Activated CD8-positive, alpha-beta memory T cell treated with anti-CD3 and anti-CD28 coated beads, Interleukin-2, amount 10 ng/mL, durations not matched to agents 7 days and 5 days (primary cell): ENCODE measurements at regions not wholly inside any gene's neighbourhood (a gene's known extent, or its start where the extent isn't known, plus 50 kb on each side); places are given as distances from the start of the nearest gene placed in this dataset.
"Not testable (repeated sequence)": the region's sequence is repeated elsewhere in the genome, so short reads cannot be mapped to it uniquely, and the experiment has no call there.

Experiments
- ATAC-seq: fragments of 150-1000 bp; cut with Tn5 transposase; one replicate; pipeline ENCODE4 v1.10.0; 2021; ENCODE audit warnings: moderate library complexity
- CTCF ChIA-PET: fragments of 350-600 bp; sonication (Branson Sonifier 250); formaldehyde crosslinking; loops from one replicate; lab custom pipeline; 2021; ENCODE audit warnings: antibody characterized with exemption; lab: Charles Lee
- DNase-seq: peaks from one replicate; pipeline ENCODE4 v3.0.0-alpha.2; 2020
- H3K27ac Mint-ChIP-seq: one replicate; pipeline ENCODE4 v1.8.0; 2021; ENCODE audit warnings: mild to moderate bottlenecking, mixed read lengths
- H3K27me3 Mint-ChIP-seq: one replicate; pipeline ENCODE4 v1.8.0; 2021; ENCODE audit warnings: mixed read lengths
- H3K36me3 Mint-ChIP-seq: one replicate; pipeline ENCODE4 v1.8.0; 2021; ENCODE audit warnings: mild to moderate bottlenecking, mixed read lengths
- H3K4me1 Mint-ChIP-seq: one replicate; pipeline ENCODE4 v1.8.0; 2021; ENCODE audit warnings: mixed read lengths
- H3K4me3 Mint-ChIP-seq: one replicate; pipeline ENCODE4 v1.8.0; 2021; ENCODE audit warnings: mild to moderate bottlenecking, moderate library complexity, mixed read lengths
- H3K9me3 Mint-ChIP-seq: one replicate; pipeline ENCODE4 v1.8.0; 2022; ENCODE audit warnings: low read depth, mixed read lengths

DNA sequence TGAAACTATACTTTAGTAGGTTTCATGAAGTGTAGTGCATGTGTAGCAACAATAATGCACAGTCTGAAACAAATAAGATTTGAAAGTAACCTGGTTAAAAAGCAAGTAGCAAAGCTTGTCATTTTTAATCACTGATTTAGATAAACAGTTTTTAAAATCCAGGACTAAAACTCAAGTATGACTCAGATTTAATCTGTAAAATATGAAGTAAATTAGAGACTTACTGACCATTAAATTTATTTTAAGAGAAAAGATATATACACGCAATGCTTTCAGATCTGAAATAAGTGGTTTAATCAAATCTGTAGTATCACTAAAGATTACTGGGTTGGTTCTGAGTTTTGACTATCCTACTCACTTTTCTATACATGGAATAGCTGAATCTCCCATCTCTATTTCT, 300.7 kb upstream of the RBMS3 start:
- CTCF ChIA-PET, result no interaction called here
- H3K9me3 Mint-ChIP-seq, result no peaks in the 10 kb centered on the region
- no peak for DNase-seq
- H3K27me3 Mint-ChIP-seq, result no peaks in the 10 kb centered on the region
- H3K4me1 Mint-ChIP-seq, result no peaks in the 10 kb centered on the region
- no peak for ATAC-seq
- H3K27ac Mint-ChIP-seq, result no peak overlapping the region
- no peak overlapping the region for H3K4me3 Mint-ChIP-seq
- H3K36me3 Mint-ChIP-seq, result no peaks in the 10 kb centered on the region

GRCh38 chr3:28980631-28981030, 300.2 kb upstream of the RBMS3 start:
- Mint-ChIP-seq H3K36me3 (no peaks in the 10 kb centered on the region), H3K4me1 (no peaks in the 10 kb centered on the region), H3K27ac (no peak overlapping the region), H3K4me3 (no peak overlapping the region), H3K27me3 (no peaks in the 10 kb centered on the region), H3K9me3 (no peaks in the 10 kb centered on the region)
- no peak for DNase-seq
- ATAC-seq, result no peak
- CTCF ChIA-PET, result no interaction called here

- no peak for ATAC-seq
- Mint-ChIP-seq H3K9me3 (no peaks in the 10 kb centered on the region), H3K4me3 (no peak overlapping the region), H3K27ac (no peak overlapping the region), H3K27me3 (no peaks in the 10 kb centered on the region), H3K4me1 (no peaks in the 10 kb centered on the region), H3K36me3 (no peaks in the 10 kb centered on the region)
- DNase-seq, result no peak
- CTCF ChIA-PET, result no interaction called here
Observed at GRCh38 chr3:28982906-28983305, 298.0 kb upstream of the RBMS3 start.

GRCh38 chr3:28986922-28987321, 293.9 kb upstream of the RBMS3 start:
- Mint-ChIP-seq H3K9me3 (no peaks in the 10 kb centered on the region), H3K4me3 (no peak overlapping the region), H3K4me1 (no peaks in the 10 kb centered on the region), H3K36me3 (no peaks in the 10 kb centered on the region), H3K27me3 (no peaks in the 10 kb centered on the region), H3K27ac (no peak overlapping the region)
- DNase-seq (no peak), ATAC-seq (no peak)
- CTCF ChIA-PET, result no interaction called here

DNA sequence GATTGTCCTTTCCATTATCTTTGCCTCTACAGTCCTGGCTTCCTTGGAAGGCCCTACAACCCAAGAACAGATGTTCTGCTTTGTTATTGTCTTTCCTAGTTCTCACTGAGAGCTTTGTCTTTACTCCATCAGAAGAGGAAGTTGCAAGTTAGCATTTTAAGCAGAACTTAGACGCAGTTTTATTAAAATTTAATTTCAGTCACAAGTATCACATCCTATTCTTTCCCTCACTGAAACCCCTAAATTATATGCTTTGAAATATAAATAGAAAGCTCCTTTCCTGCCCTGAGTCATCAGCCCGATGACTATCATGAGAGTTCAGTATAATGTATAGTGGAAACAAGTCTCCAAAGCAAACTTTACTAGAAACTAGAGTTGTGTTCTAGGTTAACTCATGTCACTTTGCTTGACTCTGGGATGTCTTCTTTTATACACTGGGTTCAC, 291.2 kb upstream of the RBMS3 start:
- ATAC-seq (no peak), DNase-seq (no peak)
- Mint-ChIP-seq H3K9me3 (no peaks in the 10 kb centered on the region), H3K27me3 (no peaks in the 10 kb centered on the region), H3K4me1 (no peaks in the 10 kb centered on the region), H3K27ac (no peak overlapping the region), H3K36me3 (no peaks in the 10 kb centered on the region), H3K4me3 (no peak overlapping the region)
- CTCF ChIA-PET, result interaction anchor here (1.2 kb wide), 1 partner anchor 73 kb away, joined by 3 read pairs; no protein-coding TSS in a partner anchor

DNA sequence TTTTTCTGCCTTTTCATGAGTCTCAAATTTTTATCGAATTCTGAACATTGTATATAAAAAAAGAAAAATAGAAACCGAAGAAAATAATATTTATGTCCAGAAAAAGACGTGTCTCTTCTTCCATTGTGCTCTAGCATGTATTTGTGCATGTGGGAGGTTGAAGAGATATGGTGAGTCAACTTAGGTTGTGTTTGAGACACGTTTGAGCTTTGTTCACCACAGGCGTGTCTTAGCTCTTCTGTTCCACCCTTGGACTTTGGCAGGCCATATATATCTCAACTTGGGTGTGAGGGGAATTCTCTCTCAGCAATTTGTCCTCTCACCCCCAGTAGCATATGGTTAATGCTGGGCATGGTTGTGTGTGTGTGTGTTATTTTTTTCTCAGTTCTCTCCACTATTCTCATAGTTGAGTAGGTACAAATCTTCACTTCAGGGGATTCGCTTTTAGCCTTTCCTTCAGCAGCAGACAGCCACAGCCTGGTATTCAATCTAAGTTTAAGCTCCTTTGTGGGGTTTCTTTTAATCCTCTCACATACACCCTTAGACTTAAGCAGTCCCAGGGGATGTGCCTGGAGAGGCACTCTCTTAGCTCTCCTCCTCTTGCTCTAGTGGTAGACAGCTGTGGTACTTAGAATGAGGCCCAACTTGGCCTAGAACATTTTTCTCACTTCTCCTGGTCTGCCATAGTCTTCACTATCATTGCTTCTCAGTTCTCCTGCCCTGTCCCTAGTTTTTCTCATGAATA, 286.5 kb upstream of the RBMS3 start:
- Mint-ChIP-seq H3K9me3 (peaks cover 2% of the 10 kb centered on the region), H3K4me1 (no peaks in the 10 kb centered on the region), H3K36me3 (no peaks in the 10 kb centered on the region), H3K27ac (no peak overlapping the region), H3K4me3 (no peak overlapping the region), H3K27me3 (no peaks in the 10 kb centered on the region)
- CTCF ChIA-PET, result no interaction called here
- no peak for DNase-seq
- ATAC-seq, result no peak

DNA sequence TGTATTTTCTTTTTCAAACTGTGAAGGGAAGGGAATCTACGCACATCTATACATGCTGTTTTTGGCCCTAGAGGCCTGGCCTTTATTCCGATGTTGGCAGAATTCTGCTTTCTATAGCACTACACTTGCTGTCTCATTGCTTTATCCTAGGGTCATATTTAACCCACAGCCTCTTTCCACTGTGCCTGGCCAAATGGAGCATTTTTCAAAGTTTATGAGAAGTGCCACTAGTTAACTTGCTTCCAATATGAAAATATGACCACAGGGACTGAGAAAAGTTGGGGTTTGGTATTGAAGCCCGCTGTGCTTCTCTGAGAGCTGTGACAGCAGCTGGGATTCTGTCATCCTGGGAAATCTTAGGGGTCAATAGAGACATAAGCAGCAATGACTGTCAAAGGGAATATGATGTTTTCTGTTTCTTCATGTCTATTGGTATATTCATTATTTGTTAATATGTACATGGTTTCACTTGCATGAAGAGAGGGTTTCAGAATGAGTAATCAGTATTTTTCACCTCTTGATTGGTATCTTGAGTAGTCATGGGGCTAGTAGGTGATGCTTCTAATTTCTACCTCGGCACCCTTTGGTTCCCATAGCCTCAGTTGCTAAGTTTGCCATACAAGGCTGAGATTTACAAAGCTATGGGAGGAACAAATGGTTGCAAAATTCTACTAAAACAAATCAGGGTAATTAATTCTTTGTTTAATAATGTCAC, 275.8 kb upstream of the RBMS3 start:
- Mint-ChIP-seq H3K36me3 (no peaks in the 10 kb centered on the region), H3K4me1 (peaks cover 2% of the 10 kb centered on the region), H3K4me3 (no peak overlapping the region), H3K9me3 (no peaks in the 10 kb centered on the region), H3K27ac (no peak overlapping the region), H3K27me3 (no peaks in the 10 kb centered on the region)
- CTCF ChIA-PET, result no interaction called here
- DNase-seq (no peak), ATAC-seq (no peak)

DNA sequence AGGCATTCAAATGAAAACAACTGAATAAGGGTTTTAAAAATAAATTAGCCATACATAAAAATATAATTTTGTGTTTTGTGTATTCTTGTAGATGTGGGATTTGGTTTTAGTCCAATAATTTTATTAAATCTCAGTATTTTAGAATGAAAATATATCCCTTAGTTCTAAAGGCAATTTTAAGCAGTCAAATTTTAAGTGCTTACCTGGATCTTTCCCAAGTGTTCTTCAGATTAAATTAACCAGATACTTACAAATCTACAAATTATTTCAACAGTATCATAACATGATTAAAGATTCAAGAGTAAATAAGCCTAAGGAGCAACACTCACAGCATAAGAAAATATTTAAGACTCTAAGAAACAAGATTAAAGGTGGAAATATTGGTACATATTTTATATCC, 275.0 kb upstream of the RBMS3 start:
- Mint-ChIP-seq H3K4me1 (peaks cover 2% of the 10 kb centered on the region), H3K36me3 (no peaks in the 10 kb centered on the region), H3K4me3 (no peak overlapping the region), H3K27me3 (no peaks in the 10 kb centered on the region), H3K27ac (no peak overlapping the region), H3K9me3 (no peaks in the 10 kb centered on the region)
- CTCF ChIA-PET, result no interaction called here
- ATAC-seq (no peak), DNase-seq (no peak)

GRCh38 chr3:29011441-29011840, 269.4 kb upstream of the RBMS3 start:
- Mint-ChIP-seq H3K4me1 (no peaks in the 10 kb centered on the region), H3K36me3 (no peaks in the 10 kb centered on the region), H3K27ac (no peak overlapping the region), H3K9me3 (no peaks in the 10 kb centered on the region), H3K4me3 (no peak overlapping the region), H3K27me3 (no peaks in the 10 kb centered on the region)
- CTCF ChIA-PET, result no interaction called here
- ATAC-seq (no peak), DNase-seq (no peak)

DNA sequence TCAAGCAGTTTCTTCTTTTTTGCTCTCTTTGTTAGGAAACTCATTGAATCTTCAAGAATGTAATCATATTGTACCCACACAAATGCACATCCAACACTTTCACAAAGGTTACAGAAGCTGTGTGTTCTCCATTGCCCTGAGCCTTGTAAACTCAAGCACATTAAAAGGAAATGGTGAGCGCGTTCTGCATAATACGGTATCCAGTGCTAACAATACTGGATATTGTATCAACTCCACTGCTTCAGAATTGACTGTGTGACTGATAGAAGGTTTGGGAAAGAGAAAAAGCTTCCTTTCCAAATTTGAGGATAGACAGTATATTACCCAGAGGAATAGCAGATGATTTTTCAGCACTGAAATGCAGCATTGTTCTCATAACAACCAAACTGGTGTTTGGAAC, 268.9 kb upstream of the RBMS3 start:
- CTCF ChIA-PET, result no interaction called here
- Mint-ChIP-seq H3K4me1 (no peaks in the 10 kb centered on the region), H3K9me3 (no peaks in the 10 kb centered on the region), H3K36me3 (no peaks in the 10 kb centered on the region), H3K27ac (no peak overlapping the region), H3K27me3 (no peaks in the 10 kb centered on the region), H3K4me3 (no peak overlapping the region)
- ATAC-seq (no peak), DNase-seq (no peak)

DNA sequence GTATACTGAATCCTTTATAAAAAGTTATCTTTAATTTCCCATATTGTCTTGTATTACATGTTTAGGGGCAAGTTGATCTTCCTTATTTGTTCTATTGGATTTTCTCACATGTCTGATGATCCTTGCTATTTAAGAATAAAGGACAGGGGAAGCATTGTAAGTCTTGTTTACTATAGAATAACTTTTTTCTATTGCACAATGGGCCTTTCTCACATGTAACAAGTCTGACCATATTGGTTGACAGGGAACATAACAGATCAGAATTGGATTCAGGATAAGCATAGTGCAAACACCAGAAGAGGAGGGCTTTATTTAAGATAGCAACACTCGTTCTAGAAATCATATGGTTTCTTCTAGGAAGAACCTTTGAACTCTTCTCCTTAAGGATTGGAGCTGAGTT, 257.9 kb upstream of the RBMS3 start:
- Mint-ChIP-seq H3K27me3 (no peaks in the 10 kb centered on the region), H3K27ac (no peak overlapping the region), H3K4me1 (peaks cover 2% of the 10 kb centered on the region), H3K9me3 (peaks cover 6% of the 10 kb centered on the region), H3K4me3 (no peak overlapping the region), H3K36me3 (peaks cover 2% of the 10 kb centered on the region)
- CTCF ChIA-PET, result no interaction called here
- DNase-seq (no peak), ATAC-seq (no peak)

DNA sequence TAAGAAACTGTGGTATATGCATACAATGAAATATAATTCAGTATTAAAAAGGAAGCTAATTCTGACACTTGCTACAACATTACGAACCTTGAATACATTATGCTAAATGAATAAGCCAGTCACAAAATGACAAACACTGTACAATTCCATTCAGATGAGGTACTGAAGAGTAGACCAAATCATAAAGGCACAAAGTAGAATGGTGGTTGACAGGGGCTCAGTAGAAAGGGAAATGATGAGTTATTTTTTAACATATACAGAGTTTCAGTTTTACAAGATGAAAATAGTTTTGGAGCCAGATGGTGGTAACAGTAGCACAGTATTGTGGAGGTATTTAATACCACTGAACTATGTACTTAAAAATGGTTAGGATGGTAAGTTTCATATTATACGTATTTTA, 254.6 kb upstream of the RBMS3 start:
- CTCF ChIA-PET, result no interaction called here
- Mint-ChIP-seq H3K9me3 (peaks cover 6% of the 10 kb centered on the region), H3K27me3 (no peaks in the 10 kb centered on the region), H3K27ac (no peak overlapping the region), H3K4me1 (peaks cover 2% of the 10 kb centered on the region), H3K36me3 (peaks cover 2% of the 10 kb centered on the region), H3K4me3 (no peak overlapping the region)
- ATAC-seq (peak; percentile 55), DNase-seq (no peak)

- Mint-ChIP-seq H3K36me3 (peaks cover 2% of the 10 kb centered on the region), H3K27ac (no peak overlapping the region), H3K4me1 (peaks cover 2% of the 10 kb centered on the region), H3K9me3 (peaks cover 6% of the 10 kb centered on the region), H3K27me3 (no peaks in the 10 kb centered on the region), H3K4me3 (no peak overlapping the region)
- ATAC-seq (no peak), DNase-seq (no peak)
- CTCF ChIA-PET, result no interaction called here
Observed at GRCh38 chr3:29026959-29027358, 253.9 kb upstream of the RBMS3 start.

GRCh38 chr3:29031175-29031574, 249.7 kb upstream of the RBMS3 start:
- CTCF ChIA-PET, H3K27me3 Mint-ChIP-seq, DNase-seq, ATAC-seq, H3K4me1 Mint-ChIP-seq, H3K9me3 Mint-ChIP-seq, H3K27ac Mint-ChIP-seq, H3K4me3 Mint-ChIP-seq, H3K36me3 Mint-ChIP-seq: not testable (repeated sequence)
